ENCODE measurements at regions not wholly inside any gene's neighbourhood (a gene's known extent, or its start where the extent isn't known, plus 50 kb on each side); places are given as distances from the start of the nearest gene placed in this dataset.

- TF ChIP-seq EZH2 (IDR thresholded peaks at IDR 0.05; ENCODE audit: borderline replicate concordance, low read depth, low read length, severe bottlenecking), result no peak
- TF ChIP-seq, protein P1, sequence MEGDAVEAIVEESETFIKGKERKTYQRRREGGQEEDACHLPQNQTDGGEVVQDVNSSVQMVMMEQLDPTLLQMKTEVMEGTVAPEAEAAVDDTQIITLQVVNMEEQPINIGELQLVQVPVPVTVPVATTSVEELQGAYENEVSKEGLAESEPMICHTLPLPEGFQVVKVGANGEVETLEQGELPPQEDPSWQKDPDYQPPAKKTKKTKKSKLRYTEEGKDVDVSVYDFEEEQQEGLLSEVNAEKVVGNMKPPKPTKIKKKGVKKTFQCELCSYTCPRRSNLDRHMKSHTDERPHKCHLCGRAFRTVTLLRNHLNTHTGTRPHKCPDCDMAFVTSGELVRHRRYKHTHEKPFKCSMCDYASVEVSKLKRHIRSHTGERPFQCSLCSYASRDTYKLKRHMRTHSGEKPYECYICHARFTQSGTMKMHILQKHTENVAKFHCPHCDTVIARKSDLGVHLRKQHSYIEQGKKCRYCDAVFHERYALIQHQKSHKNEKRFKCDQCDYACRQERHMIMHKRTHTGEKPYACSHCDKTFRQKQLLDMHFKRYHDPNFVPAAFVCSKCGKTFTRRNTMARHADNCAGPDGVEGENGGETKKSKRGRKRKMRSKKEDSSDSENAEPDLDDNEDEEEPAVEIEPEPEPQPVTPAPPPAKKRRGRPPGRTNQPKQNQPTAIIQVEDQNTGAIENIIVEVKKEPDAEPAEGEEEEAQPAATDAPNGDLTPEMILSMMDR (IDR thresholded peaks at IDR 0.05; ENCODE audit: extremely low read depth in 1 of 2, insufficient read depth in 1 of 2, low read depth in 1 of 2, low read length in 2 of 2), result no peak
- no peak for TF ChIP-seq POLR2A (IDR thresholded peaks at IDR 0.05; ENCODE audit: low read depth, low read length)
- no peak for TF ChIP-seq MYC (IDR thresholded peaks at IDR 0.05; ENCODE audit: low read depth, low read length)
- no peak for TF ChIP-seq POLR2AphosphoS5 (IDR thresholded peaks at IDR 0.05; ENCODE audit: insufficient read depth, low read depth, low read length)
- no peak for TF ChIP-seq GATA2 (IDR thresholded peaks at IDR 0.05; ENCODE audit: insufficient read depth, insufficient read length, low read depth, low read length)
- no peak for TF ChIP-seq MAX (IDR thresholded peaks at IDR 0.05; ENCODE audit: insufficient read depth, insufficient read length)
- TF ChIP-seq JUN (IDR thresholded peaks at IDR 0.05; ENCODE audit: borderline replicate concordance, insufficient read depth, insufficient read length, low read depth), result no peak
These were observed 316.7 kb upstream of the TLE4 start for GRCh38 chr9:79254900-79255650.
